Endothelial cell of hepatic sinusoid (primary cell): ENCODE measurements at regions not wholly inside any gene's neighbourhood (a gene's known extent, or its start where the extent isn't known, plus 50 kb on each side); places are given as distances from the start of the nearest gene placed in this dataset.
"Not testable (repeated sequence)": the region's sequence is repeated elsewhere in the genome, so short reads cannot be mapped to it uniquely, and the experiment has no call there.

ENCODE experiments used
- in situ Hi-C: cut with HindIII; loops from 2 replicates; pipeline ENCODE4 v1.10.0; 2017; ENCODE audit warnings: low sequenced_read_pairs

DNA sequence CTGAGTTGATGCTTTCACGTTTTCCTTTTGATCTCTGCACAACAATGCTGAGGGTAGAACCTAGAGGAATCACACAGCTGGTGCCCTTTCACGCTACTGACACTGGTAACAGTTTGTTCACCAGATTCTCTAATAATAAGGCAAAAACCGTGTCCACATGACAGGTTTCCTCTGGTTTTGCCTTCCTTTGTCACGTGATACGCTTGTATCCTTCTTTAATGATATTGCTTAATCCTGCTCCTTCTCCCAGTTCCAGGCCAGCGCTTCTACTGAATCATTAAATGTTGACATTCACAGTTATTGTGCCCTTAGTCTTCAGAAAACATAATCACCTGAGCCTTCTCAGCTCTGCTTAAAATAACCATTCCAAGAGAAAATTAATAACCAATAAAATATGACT, 978.2 kb upstream of the NCAM2 start:
- in situ Hi-C loops = no loop called here

DNA sequence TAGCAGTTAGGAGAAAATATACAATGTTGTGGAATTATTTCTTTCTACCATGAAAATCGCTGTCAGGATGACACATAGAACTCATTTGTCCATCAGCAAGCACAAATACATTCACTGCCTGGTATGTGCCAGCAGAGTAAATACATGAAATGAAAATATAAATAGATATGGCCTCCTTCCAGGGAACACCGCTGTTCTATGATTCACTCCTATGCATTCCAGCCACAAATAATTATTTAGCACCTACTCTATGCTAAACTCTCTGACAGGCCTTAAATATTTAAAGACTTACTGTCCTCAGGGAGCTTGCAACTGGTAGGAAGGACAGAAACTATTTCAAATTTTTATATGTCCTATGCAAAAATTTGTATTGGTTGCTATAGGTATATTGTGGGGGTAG, 975.0 kb upstream of the NCAM2 start:
- in situ Hi-C loops = no loop called here

DNA sequence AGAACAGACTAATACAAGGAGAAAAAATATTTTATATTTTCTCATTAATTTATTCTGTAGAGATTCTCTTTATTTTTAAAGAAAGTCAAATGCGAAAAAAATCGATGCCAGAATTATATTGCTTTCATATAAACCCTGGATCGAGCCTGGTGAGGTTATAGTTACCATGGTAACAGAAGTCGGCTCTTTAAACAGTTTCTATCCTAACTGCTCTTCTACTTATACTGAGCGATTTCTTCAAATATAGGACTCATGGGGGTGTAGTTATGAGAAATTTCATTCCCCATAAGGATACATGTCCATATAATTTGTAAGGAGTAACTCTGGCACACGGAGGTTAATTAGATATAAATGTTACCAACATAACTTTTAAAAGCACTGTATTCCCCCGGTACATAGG, 973.5 kb upstream of the NCAM2 start:
- in situ Hi-C loops = no loop called here

DNA sequence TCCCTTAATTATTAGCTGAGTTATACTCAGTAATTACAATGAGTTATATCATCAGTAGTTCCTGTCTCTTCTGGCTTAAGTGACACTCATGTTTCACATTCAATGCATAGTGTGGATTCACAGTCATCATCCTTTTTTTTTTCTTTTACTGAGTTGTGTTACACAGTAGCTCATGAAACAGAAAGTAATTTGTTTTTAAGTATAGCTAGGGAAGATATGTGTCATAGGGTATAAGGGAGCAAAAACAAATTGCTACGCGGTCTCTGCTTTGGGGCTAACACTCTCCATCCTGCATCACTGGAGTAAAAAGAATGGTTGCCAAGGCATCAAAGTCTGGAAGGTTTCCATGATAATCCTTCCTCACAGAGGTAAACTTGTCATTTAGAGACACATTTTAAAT, 971.7 kb upstream of the NCAM2 start:
- in situ Hi-C loops = no loop called here

DNA sequence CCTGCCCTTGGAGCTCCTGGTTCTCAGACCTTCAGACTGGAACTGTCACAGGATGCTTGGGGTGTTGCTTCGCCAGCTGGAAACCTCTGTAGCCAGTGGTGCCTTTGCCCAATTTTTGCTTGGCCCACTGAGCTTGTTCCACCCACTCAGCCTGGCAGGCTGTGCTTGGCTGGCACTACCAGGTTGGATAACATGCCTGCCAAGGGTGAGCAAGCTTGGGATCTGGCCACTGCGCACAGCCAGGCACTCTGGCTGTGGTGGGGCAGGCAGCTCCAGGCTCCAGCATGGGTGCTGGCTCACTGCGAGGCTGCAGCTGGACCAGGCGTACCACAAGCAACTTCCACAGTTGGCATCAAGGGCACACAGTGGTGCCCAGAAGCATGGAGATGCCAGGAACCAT, 967.8 kb upstream of the NCAM2 start:
- in situ Hi-C loops = no loop called here

DNA sequence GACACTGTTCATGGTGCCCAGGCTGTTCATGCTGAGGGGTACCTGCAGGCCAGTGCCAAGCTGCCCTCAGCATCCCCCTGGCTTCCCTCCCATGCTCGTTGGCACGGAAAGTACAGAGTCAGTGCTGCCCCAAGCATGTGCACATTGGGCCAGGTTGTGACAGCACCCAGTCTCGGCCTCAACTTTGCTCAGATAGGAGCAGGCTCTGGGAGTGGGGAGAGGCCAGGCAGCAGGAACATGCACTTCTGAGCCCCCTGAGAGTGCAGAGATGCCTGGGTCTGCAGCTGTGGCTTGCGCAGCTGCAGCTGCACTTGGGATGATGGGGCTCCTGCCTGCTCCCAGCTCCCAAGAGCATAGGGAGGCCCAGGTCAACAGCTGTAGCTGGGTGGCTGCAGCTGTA, 966.4 kb upstream of the NCAM2 start:
- in situ Hi-C loops = no loop called here

DNA sequence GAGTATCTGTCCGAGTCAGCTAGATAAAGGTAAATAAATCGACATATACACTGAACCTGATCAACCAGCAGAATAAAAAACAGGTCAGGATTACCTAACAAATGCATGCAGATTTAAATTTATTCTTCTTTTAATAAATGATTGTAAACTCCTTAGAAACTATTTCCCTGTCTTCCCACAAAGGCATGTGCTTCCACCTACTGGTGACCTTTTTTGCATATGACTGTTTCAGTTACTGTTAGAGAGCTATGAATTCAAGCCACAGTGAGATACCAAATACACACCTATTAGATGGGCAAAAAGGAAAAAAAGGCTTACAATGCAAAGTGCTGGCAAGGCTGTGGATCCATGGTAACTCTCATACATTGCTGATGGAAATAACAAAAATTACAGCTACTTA, 957.4 kb upstream of the NCAM2 start:
- in situ Hi-C loops = no loop called here

DNA sequence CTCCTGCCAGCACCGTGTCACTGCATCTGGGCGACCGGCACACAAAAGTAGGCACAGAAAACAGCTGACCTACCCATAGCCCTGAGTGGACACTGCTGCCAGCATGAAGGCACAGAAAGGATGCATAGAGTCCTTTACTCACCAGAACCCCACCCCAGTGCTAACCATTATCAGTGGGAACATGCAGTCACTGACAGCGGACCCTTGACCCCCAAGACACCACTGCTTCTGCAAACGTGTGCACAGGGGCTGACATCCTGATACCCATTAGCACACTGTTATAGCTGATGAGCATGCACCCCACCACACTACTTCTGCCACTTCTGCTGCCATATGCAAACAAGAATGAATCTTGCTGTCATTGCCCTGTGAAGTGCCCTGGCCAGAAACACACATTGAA, 953.0 kb upstream of the NCAM2 start:
- in situ Hi-C loops = no loop called here

DNA sequence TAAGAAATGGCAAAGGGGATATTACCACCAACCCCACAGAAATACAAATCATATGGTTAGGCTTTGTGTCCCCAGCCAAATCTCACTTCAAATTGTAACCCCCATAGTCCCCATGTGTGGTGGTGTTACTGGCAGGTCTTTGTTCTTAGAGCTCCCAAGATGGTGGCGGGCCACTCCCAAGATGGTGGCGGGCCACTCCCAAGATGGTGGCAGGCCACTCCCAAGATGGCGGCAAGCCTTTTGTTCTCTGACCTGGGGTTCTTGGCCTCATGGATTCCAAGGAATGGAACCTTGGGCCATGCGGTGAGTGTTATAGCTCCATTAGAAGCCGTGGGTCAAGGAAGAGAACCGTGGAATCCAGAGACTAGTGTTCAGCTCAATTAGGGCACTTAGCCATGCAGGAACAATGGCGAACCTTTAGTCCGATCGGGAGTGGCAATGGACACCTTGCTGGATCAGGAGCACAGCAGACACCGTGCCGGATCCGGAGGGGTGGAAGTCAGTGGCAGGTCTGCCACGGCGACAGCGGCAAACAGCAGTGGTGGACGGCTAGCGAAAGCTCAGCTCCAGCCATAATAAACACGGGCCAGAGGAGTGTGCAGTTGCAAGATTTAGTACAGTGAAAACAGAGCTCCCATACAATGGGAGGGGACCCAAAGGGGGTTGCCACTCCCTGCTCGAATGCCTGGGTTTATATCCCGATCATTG, 949.9 kb upstream of the NCAM2 start:
- in situ Hi-C loops = not testable (repeated sequence)

DNA sequence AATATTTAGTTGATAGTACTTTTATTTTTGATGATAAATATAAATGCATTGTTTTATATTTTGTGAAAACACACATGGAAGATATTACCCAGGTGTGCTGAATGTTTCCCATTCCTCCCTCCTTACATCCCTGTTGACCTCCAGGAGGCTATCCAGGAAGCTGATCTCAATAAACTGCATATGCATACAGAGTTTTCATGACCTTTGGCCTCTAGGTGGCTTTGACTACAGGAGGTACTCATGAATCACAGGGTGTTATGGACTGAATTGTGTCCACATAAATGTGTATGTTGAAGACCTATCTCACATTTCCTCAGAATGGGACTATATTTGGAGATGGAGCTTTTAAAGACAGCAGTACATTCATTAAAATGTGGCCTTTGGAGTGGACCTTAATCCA, 914.9 kb upstream of the NCAM2 start:
- in situ Hi-C loops = no loop called here

DNA sequence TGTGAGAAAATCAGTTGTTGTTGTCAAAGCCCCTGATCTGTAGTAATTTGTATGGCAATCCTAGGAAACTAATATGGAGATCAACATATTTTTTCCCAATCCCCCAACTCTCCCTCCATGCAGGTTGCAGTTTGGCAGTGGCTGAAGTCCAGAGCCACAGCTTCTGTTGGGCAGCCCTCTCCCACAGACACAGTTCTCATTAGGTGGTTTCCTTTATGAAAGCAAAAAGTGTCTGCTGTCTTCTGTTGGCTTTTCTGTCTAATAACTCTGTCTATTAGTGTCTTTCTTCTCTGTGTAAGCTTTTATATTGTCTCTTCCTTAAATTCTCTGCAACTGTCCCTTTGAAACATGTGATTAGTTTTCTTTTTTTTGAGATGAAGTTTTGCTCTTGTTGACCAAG, 914.3 kb upstream of the NCAM2 start:
- in situ Hi-C loops = no loop called here

DNA sequence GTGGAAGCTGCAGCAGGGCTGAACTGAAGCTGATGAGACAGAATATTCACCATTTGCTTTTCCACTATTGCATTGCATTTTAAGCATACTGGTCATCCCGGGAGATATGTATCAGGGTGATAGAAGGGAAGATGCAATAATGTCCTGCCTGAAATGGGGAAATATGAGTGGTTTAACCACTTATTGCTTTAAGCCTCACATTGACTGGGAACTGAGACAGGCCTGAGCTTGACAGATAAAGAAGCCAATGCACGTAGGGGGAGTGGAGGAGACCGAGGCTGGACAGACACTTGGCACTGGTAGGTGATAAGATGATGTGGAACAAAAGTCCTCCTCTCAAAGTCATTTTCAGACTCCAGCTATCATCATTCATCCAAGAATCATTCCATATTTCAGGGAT, 911.7 kb upstream of the NCAM2 start:
- in situ Hi-C loops = no loop called here

DNA sequence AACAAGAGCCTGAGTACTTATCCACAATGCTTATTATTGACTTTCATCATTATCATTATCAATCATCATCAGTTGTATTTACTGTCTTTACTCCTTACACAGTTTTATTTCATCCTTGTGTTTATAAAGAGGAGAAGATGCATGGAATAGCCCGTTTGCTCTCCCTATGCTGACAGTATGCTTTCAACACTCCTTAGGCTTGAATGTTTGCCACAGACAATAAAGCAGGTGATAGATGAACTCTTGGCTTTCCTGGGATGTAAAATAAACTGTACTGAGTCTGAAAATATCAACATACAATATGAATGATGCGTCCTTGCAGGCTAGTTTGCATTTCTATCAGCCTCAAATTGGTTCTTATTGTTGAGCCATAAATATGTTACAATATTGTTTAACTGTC, 891.8 kb upstream of the NCAM2 start:
- in situ Hi-C loops = no loop called here

DNA sequence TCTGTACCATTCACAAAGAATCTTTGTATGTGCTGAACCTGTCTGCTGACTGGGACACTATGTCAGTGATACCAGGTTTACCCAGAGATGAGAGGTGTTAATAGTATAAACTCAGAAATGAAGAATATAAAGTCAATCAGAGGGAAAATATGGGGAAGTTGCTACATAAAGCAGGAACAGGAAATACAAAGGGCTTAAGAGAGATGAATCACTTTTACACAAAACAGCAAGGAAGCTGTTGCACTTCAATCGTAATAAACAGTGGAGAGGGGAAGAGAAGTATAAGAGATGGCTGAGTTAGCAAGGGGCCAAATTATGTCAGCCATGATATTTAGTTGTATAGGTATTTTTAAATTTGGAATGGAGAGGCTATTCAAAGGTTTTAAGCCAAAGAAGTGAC, 890.2 kb upstream of the NCAM2 start:
- in situ Hi-C loops = no loop called here

DNA sequence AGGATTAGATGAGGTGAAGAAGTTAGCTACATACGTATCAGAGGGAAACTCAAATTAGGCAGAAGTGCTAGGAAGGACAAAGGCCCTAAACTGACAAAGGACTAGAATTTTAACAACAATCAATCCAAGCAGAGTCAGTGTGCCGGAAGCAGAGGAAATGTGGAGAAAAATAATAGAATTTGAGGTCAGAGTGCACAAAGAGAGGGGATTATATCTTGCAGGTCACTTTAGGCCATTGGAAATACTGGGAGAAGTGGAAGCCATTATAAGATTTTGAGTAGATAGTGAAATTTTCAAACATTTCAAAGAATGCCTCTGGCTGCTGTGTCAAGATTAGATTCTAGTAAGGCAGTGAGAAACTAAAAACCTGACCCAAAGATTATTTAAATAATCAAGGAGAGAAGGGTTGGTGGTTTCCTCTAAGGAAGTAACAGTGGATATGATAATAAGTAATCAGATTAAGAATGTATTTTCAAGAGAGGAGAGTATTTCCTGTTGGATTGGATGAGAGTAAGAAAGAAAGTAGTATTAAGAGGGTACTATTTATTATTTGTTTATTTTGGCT, 889.2 kb upstream of the NCAM2 start:
- in situ Hi-C loops = no loop called here

DNA sequence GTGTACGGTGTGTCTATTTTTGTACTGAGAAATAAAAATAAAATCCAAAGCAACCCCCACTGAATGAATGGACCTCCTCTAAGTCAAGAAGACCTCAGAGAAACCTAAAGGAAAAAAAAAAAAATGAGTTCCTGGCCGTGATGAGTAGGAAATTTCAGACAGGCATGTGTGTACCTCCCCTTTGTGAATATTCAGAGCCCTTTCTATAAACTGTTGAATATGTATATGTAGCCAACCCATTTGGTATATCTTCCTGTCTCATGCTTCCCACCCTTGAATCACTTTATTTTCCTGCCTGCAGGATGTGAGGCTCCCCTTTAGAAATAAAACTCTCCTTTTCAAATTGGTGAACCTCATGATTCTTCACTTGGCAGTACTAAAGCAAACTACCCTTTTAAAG, 887.8 kb upstream of the NCAM2 start:
- in situ Hi-C loops = no loop called here

DNA sequence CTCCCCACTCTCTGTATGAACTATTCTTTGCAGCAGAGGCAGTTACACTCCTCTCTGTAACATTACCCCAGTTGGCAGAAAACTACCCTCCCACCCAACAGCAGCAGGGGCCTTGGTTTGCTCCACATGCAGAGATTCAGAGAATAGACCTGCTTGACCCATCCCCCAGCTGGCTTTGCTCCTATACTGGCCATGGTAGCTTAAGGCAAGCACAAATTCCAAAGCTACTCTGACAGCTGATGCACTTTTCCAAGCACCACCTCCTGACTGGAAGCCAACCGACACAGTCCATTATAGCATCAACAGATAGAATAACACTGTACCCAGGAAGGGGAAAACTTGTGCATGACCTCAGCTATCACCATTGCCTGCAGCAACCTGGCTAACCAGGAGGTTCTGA, 846.5 kb upstream of the NCAM2 start:
- in situ Hi-C loops = no loop called here

DNA sequence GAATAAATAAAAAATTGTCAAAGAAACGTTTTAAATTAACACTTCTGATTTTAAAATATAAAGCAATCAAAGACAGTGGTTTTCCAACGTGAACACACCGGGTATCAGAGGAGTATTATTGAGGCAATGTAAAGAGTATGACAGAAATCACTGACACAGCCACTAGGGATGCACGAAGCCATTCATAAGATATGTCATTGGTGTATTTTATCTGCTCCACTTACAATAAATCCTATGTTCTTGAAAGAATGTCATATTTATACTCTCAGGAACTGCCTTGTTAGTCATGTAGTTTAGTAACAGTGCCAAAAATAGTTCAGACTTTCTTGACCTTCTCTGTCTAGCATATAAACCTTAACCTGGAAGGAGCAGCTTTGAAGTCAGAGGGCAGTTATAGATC, 835.0 kb upstream of the NCAM2 start:
- in situ Hi-C loops = no loop called here

DNA sequence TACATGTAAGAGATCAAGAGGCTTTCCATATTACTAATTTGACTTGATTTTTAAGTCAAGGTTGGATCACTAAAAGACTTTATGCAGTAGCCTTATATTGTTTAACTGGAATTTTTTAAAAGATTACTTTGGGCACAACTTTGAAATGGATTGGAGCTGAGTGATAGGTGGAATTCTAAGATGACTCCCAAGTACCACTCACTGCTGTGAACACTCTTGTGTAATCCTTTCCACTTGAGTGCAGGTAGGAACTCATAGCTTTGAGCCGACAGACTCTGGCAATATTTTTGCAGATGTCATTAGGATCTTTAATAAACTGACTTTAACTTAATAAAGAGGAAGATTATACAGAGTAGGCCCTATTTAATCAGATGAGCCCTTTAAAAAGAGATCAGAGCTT, 831.1 kb upstream of the NCAM2 start:
- in situ Hi-C loops = no loop called here

DNA sequence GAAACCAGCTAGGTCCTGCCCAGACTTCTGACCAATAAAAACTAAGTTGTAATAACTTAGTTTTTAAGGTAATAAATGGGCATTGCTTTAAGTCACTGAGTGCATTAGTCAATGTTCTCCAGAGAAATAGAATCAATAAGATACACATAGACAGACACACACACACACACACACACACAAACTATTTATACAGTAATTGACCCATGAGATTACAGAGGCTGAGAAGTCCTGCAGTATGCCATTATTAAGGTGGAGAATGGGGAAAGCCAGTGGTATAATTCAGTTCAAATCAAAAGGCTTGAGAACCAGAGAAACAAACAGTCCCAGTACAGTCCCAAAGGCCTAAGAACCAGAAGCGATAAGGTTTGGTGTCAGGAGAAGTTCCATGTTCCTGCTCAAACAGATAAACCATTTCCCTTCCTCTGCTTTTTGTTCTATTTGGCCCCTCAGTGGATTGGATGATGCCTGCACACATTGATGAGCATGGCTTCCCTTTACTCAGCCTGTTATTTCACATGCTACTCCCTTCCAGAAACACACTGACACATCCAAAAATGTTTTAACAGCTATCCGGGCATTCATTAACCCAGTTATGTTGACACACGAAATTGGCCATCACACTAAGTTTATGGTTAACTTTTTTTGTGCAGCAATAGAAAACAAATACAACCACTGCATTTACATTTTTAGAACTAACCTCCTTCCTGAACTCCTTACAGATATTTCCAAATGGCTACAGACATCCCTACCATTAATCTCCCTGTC, 828.2 kb upstream of the NCAM2 start:
- in situ Hi-C loops = no loop called here

DNA sequence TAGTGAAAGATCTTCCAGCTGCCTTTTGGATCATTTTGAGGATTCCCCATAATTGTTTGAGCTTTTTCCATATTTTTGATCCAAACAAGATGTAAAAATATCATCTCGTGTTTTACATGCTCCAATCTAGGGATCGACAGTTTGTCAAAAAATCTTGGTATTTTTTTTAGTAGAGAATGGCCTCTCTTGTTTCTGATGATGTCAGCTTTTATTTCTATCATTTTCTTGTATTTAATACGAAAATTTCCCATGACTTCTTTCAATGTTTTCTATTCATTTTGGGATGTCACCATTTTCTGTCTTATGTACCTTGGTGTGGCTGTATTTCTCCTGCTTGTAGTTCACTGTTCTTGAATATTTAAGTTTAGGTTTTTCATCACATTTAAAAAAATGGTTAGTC, 812.0 kb upstream of the NCAM2 start:
- in situ Hi-C loops = no loop called here

DNA sequence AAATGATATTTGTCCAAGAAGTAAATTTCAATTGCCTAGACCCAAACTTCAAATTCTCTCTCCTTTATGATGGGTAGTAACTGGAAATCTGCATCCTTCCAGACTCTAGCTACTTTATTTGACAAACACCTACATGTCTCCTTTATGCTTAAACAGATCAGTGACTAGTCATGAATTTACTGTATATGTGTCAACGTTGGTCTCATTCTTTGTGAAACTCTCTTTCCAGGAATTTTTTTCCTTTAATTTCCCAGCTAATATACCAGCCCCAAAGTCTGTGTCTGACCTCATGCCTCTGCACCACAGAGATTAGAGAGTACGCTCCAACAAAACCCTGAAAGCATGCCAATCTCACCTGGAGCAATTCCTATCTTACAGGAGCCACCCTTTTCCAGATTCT, 811.2 kb upstream of the NCAM2 start:
- in situ Hi-C loops = no loop called here
